KMS-11 (cell line): ENCODE measurements at regions not wholly inside any gene's neighbourhood (a gene's known extent, or its start where the extent isn't known, plus 50 kb on each side); places are given as distances from the start of the nearest gene placed in this dataset.

Source experiments
- H2AFZ ChIP-seq: fragments of 200-600 bp; sonication (generic); 2 replicates; pipeline ENCODE4 v1.6.1; 2016; ENCODE audit warnings: antibody characterized with exemption, mixed run types, low read depth
- H3K27ac ChIP-seq: fragments of 200-600 bp; sonication (generic); 2 replicates; pipeline ENCODE4 v1.6.1; 2016; ENCODE audit warnings: mild to moderate bottlenecking, mixed run types
- H3K27me3 ChIP-seq: fragments of 200-600 bp; sonication (generic); 2 replicates; pipeline ENCODE4 v1.6.1; 2017; ENCODE audit warnings: mild to moderate bottlenecking, low read depth, mixed run types, moderate library complexity; ENCODE audit not compliant: insufficient read depth
- H3K36me3 ChIP-seq: fragments of 200-600 bp; sonication (generic); 2 replicates; pipeline ENCODE4 v1.6.1; 2017; ENCODE audit warnings: mild to moderate bottlenecking, mixed run types; ENCODE audit not compliant: insufficient read depth
- H3K4me1 ChIP-seq: fragments of 200-600 bp; sonication (generic); 2 replicates; pipeline ENCODE4 v1.6.1; 2016; ENCODE audit warnings: mild to moderate bottlenecking, low read depth, mixed run types; ENCODE audit not compliant: poor library complexity, severe bottlenecking
- H3K4me2 ChIP-seq: fragments of 200-600 bp; sonication (generic); 2 replicates; pipeline ENCODE4 v1.7.0; 2016; ENCODE audit warnings: mild to moderate bottlenecking, mixed run types
- H3K4me3 ChIP-seq: fragments of 200-600 bp; sonication (generic); IDR thresholded peaks from 2 replicates; pipeline ENCODE4 v1.6.1; 2017; ENCODE audit warnings: low read depth, low read length, mixed read lengths; ENCODE audit not compliant: insufficient read depth
- H3K79me2 ChIP-seq: fragments of 200-600 bp; sonication (generic); 2 replicates; pipeline ENCODE4 v1.6.1; 2016; ENCODE audit warnings: low read depth, mixed run types; ENCODE audit not compliant: insufficient read depth
- H3K9ac ChIP-seq: fragments of 200-600 bp; sonication (generic); 2 replicates; pipeline ENCODE4 v1.6.1; 2016; ENCODE audit warnings: mild to moderate bottlenecking, mixed run types
- H4K20me1 ChIP-seq: fragments of 200-600 bp; sonication (generic); 2 replicates; pipeline ENCODE4 v1.6.1; 2016; ENCODE audit warnings: mild to moderate bottlenecking, mixed run types; ENCODE audit not compliant: insufficient read depth
- CTCF ChIP-seq: fragments of 200-600 bp; sonication (generic); conservative IDR thresholded peaks from 2 replicates; pipeline ENCODE4 v1.6.1; 2017; ENCODE audit warnings: low read depth, mild to moderate bottlenecking, antibody characterized with exemption, low read length, moderate library complexity, mixed read lengths

DNA sequence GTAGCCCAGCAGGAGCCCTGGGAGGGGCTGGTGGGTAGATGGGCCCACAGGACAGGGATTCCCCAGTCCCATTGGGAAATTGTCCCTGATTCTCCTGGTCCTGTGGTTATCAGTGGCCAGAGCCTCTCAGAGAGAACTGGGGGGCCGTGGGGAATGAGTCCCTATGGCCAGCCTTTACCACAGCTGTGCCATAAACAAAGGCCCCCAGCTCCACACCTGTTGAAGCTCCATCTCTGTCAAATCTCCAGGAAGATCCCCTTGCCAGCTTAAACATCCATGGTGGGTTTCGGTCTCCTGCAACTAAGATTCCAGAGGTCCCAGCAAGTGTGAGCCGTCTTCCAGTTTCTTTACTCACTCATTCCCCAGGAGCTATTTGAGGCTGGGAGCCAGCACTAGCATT lies 897.1 kb downstream of the LRRTM4 start:
- no peak overlapping the region for H3K9ac ChIP-seq
- H3K27ac ChIP-seq, result no peak overlapping the region
- no peak overlapping the region for H3K4me3 ChIP-seq
- no peaks in the 10 kb centered on the region for H3K79me2 ChIP-seq
- no peak overlapping the region for H3K4me2 ChIP-seq
- TF ChIP-seq CTCF, result no peak
- H3K27me3 ChIP-seq, result no peaks in the 10 kb centered on the region
- no peaks in the 10 kb centered on the region for H4K20me1 ChIP-seq
- H3K36me3 ChIP-seq, result no peaks in the 10 kb centered on the region
- H3K4me1 ChIP-seq, result no peaks in the 10 kb centered on the region
- no peak overlapping the region for H2AFZ ChIP-seq

DNA sequence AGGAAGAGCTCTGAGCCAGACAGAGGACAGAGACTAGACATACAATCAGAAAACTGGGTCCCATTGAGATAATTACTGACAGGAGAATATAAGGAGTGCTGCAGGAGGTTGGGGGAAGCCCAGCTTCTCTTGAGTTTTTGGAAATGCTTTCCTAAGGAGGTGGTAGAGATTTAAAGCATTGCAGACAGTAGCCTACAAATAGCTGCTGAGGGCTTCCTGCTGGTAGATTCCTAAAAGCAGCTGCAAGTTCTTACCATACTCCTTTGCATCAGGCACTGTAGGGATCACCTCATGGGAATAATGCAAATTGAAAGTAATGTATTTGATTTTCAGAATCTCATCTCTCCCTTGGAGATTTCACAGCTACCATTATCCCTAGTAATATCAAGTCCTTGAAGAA lies 902.6 kb upstream of the GCFC2 start:
- H3K9ac ChIP-seq, result no peak overlapping the region
- no peak overlapping the region for H3K27ac ChIP-seq
- H3K4me1 ChIP-seq, result no peaks in the 10 kb centered on the region
- no peaks in the 10 kb centered on the region for H4K20me1 ChIP-seq
- no peak overlapping the region for H3K4me3 ChIP-seq
- H2AFZ ChIP-seq, result no peak overlapping the region
- no peaks in the 10 kb centered on the region for H3K27me3 ChIP-seq
- no peak overlapping the region for H3K4me2 ChIP-seq
- no peaks in the 10 kb centered on the region for H3K36me3 ChIP-seq
- H3K79me2 ChIP-seq, result no peaks in the 10 kb centered on the region
- no peak for TF ChIP-seq CTCF

DNA sequence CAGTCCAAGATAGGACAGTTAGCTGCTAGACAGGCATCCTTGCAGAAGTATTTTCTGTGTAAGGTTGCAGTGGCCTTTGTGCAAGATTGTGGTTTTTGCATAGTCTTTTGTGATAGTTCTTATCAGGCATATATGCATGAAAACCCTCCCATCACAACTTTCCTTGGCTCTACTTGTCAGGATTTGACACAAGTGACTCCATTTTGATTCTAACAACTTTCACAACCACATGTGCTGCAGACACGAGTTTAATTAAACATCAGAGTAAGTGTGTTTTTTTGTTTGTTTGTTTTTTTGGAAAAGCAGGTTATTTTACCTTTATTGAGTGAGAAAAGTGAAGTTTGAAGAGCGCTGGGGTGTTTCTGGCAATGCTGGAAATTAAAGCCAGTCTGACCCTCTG lies 902.0 kb upstream of the GCFC2 start:
- no peak overlapping the region for H3K4me2 ChIP-seq
- no peaks in the 10 kb centered on the region for H3K27me3 ChIP-seq
- H4K20me1 ChIP-seq, result no peaks in the 10 kb centered on the region
- no peak overlapping the region for H3K9ac ChIP-seq
- H3K4me3 ChIP-seq, result no peak overlapping the region
- TF ChIP-seq CTCF, result no peak
- H3K36me3 ChIP-seq, result no peaks in the 10 kb centered on the region
- H3K79me2 ChIP-seq, result no peaks in the 10 kb centered on the region
- H3K4me1 ChIP-seq, result no peaks in the 10 kb centered on the region
- no peak overlapping the region for H2AFZ ChIP-seq
- H3K27ac ChIP-seq, result no peak overlapping the region

DNA sequence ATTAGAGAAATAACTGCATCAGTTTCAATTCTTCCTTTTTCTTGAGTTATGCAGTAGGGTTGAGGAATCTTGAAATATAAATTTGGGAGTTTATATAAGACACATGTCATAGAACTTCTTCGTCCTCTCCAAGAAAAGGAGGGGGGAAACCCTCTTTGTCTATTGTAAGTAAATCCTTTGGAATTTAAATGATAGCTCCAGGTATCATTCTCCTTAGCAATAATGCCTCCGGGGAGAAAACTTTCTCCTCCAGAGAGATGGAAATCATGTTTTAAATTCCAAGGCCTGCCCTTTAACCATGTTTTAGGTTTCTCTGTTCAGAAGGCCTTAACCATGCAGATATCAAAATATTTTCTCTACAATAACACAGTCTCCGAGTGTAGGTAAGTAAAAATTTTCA lies 899.7 kb upstream of the GCFC2 start:
- Histone ChIP-seq H3K4me3 (no peak overlapping the region), H3K27ac (no peak overlapping the region), H3K36me3 (no peaks in the 10 kb centered on the region), H3K9ac (no peak overlapping the region), H3K79me2 (no peaks in the 10 kb centered on the region), H3K4me1 (no peaks in the 10 kb centered on the region), H3K4me2 (no peak overlapping the region), H4K20me1 (no peaks in the 10 kb centered on the region), H2AFZ (no peak overlapping the region), H3K27me3 (no peaks in the 10 kb centered on the region)
- no peak for TF ChIP-seq CTCF
